ENCODE measurements at regions not wholly inside any gene's neighbourhood (a gene's known extent, or its start where the extent isn't known, plus 50 kb on each side); places are given as distances from the start of the nearest gene placed in this dataset.

DNA sequence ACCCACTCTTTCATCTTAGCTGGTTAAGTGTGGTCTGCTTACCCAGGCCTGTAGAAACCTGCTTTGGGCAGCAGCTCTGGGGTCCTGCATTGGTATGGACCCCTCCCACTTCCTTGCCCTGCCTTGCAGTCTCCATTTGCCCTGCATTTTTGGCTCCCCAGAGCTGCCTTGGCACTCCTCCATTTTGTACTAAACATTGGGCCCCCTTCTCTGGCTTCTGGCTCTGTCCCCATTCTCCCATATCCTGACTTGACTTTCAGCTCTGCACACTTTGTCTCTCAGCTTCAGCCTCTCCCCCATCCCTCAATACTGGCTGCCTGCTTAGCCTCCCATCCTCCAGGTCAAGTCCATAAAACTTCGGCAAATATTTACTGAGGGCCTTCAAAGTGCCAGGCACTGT, 145.5 kb upstream of the PELI1 start:
- H3K9me3 ChIP-seq, result no peaks in the 10 kb centered on the region
- H3K27ac ChIP-seq, result peak overlapping the region; percentile 51
- peaks cover 5 to 26% of the 10 kb centered on the region in 2 experiments for H3K4me1 ChIP-seq (ENCODE audit: control insufficient read depth in 1 of 2, insufficient read depth in 1 of 2, low read depth in 1 of 2, low read length in 1 of 2)
- H3K36me3 ChIP-seq, result peaks cover 92% of the 10 kb centered on the region
- TF ChIP-seq, protein P1, sequence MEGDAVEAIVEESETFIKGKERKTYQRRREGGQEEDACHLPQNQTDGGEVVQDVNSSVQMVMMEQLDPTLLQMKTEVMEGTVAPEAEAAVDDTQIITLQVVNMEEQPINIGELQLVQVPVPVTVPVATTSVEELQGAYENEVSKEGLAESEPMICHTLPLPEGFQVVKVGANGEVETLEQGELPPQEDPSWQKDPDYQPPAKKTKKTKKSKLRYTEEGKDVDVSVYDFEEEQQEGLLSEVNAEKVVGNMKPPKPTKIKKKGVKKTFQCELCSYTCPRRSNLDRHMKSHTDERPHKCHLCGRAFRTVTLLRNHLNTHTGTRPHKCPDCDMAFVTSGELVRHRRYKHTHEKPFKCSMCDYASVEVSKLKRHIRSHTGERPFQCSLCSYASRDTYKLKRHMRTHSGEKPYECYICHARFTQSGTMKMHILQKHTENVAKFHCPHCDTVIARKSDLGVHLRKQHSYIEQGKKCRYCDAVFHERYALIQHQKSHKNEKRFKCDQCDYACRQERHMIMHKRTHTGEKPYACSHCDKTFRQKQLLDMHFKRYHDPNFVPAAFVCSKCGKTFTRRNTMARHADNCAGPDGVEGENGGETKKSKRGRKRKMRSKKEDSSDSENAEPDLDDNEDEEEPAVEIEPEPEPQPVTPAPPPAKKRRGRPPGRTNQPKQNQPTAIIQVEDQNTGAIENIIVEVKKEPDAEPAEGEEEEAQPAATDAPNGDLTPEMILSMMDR (IDR thresholded peaks at IDR 0.05), result no peak
- H3K27me3 ChIP-seq, result no peaks in the 10 kb centered on the region
- H3K4me3 ChIP-seq (ENCODE audit: low read depth in 1 of 2, low read length in 1 of 2), result no peak overlapping the region

- H3K27ac ChIP-seq, result peak overlapping the region; percentile 51
Measured at GRCh38 chr2:64291181-64291580, 147.0 kb upstream of the PELI1 start.

DNA sequence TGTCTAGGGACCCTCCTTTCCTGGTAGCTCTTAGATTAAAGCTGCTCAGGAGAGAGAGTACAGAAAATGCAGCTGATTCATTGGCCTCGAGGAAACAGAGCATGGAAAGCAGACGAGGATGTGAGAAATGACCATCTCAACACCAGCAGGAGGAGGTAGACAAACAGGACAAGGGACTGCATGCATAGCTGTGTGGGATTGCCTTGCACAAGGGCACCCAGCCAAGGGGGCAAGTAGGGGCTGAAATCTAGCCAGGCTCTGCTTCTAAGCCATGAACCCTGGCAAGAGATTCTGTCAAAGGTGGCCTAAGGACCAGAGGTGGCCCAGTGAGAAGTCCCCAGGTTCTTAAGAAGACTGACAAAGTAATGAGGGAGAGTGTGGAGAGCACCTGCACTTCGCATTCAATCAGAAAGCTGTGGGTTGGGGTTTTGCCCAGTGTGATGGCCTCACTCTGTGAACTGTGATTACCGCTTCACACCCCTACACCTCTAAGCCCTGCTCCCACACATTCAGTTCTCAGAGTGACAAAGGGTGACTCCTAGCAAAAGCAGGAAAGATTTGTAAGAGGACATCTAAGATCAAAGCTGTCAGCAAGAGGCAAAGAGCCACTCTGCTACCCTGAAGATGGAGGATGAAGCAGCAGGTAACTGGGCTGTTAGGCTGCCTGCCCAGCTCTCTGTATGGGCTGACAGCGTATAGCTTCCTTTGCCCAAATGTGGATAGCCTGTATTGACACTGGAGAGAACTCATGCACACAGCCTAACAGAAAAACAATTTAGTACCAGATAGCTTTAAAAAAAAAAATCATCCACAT, 151.3 kb upstream of the PELI1 start:
- Histone ChIP-seq H3K36me3 (peaks cover 57% of the 10 kb centered on the region), H3K4me1 (ENCODE audit: control insufficient read depth in 1 of 2, insufficient read depth in 1 of 2, low read depth in 1 of 2, low read length in 1 of 2) (peaks cover 7% of the 10 kb centered on the region in 2 experiments), H3K27me3 (no peaks in the 10 kb centered on the region), H3K4me3 (ENCODE audit: low read depth in 1 of 2, low read length in 1 of 2) (no peak overlapping the region), H3K27ac (peak overlapping the region; percentile 65), H3K9me3 (no peaks in the 10 kb centered on the region)
- TF ChIP-seq, protein P1 (IDR thresholded peaks at IDR 0.05), result no peak

More at GRCh38 chr2:64291181-64291580, 147.0 kb upstream of the PELI1 start:
- H3K9me3 ChIP-seq, result no peaks in the 10 kb centered on the region
- no peaks in the 10 kb centered on the region for H3K27me3 ChIP-seq
- peaks cover 5 to 14% of the 10 kb centered on the region in 2 experiments for H3K4me1 ChIP-seq (ENCODE audit: control insufficient read depth in 1 of 2, insufficient read depth in 1 of 2, low read depth in 1 of 2, low read length in 1 of 2)
- TF ChIP-seq, protein P1 (IDR thresholded peaks at IDR 0.05), result no peak
- peaks cover 92% of the 10 kb centered on the region for H3K36me3 ChIP-seq
- H3K4me3 ChIP-seq (ENCODE audit: low read depth in 1 of 2, low read length in 1 of 2), result no peak overlapping the region

DNA sequence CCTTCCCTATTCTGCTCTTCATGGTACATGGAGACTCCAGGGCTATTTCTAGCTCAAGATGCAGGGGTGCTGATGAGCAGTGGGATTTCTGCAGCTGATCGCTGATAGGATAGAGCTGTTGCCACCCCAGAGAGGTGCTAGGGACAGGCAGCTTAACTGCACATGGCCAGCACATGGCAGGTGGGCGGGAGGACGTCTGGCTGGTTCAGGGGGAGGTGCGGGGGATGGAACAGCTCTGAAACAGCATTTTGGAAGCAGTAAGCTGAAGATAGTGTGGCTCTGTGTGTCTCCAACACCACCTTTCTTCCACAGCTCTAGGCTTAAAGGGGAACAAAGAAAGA, 151.9 kb upstream of the PELI1 start:
- TF ChIP-seq, protein P1 (IDR thresholded peaks at IDR 0.05), result no peak
- Histone ChIP-seq H3K27ac (peak overlapping the region; percentile 65), H3K36me3 (peaks cover 51% of the 10 kb centered on the region), H3K4me3 (ENCODE audit: low read depth in 1 of 2, low read length in 1 of 2) (no peak overlapping the region), H3K4me1 (ENCODE audit: control insufficient read depth in 1 of 2, insufficient read depth in 1 of 2, low read depth in 1 of 2, low read length in 1 of 2) (peaks cover 7% of the 10 kb centered on the region in 2 experiments), H3K27me3 (no peaks in the 10 kb centered on the region), H3K9me3 (no peaks in the 10 kb centered on the region)

DNA sequence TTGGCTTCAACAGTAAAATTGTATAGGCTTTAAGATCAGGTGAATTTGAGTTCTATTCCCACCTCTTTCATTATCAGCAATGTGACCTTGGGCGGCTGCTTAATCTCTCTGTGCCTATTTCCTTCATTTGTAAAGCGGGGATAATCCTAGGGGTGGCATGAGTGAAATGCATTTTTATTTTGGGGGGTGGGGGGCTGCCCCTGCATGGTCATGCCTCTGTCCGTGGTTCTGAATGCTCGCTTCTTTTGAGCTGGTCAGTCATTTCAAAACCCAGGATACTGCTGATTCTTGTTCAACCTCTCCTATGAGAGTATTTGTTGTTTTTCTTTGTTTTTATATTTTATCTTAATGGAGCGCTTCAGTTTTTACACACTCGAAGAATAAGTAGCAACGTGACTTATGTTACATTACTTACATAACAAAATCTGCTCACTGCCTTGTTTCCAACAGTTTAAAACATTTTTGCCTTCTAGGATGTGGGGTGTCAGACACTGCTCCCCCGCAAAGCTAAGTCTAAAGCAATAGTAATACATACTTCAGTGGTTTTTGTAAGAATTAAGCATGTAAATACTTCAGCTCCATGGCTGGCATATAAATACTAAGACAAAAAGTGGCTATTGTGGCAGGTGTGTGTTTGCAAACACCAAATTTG, 152.6 kb upstream of the PELI1 start:
- Histone ChIP-seq H3K4me1 (ENCODE audit: control insufficient read depth in 1 of 2, insufficient read depth in 1 of 2, low read depth in 1 of 2, low read length in 1 of 2) (peaks cover 7% of the 10 kb centered on the region in 2 experiments), H3K4me3 (ENCODE audit: low read depth in 1 of 2, low read length in 1 of 2) (no peak overlapping the region), H3K36me3 (peaks cover 44% of the 10 kb centered on the region), H3K9me3 (no peaks in the 10 kb centered on the region), H3K27me3 (no peaks in the 10 kb centered on the region), H3K27ac (peak overlapping the region; percentile 65)
- TF ChIP-seq, protein P1 (IDR thresholded peaks at IDR 0.05), result no peak
